Left hindlimb (tissue), 1 donor: ENCODE measurements at regions not wholly inside any gene's neighbourhood (a gene's known extent, or its start where the extent isn't known, plus 50 kb on each side); places are given as distances from the start of the nearest gene placed in this dataset.

Source experiments
- DNase-seq: peaks from one replicate; pipeline ENCODE4 v3.0.0-alpha.2; 2018

- no peak for DNase-seq
Observed at GRCh38 chr13:94968757-94969086, 256.4 kb upstream of the SOX21 start.

GRCh38 chr13:94968040-94968756 is 255.9 kb upstream of the SOX21 start:
- DNase-seq = peak; percentile 35

GRCh38 chr13:94967183-94968039 is 255.1 kb upstream of the SOX21 start:
- peak; percentile 35 for DNase-seq

GRCh38 chr13:94966422-94966955 is 254.1 kb upstream of the SOX21 start:
- DNase-seq = no peak

GRCh38 chr13:94959626-94960025 is 247.3 kb upstream of the SOX21 start:
- no peak for DNase-seq

- DNase-seq = no peak
Observed at GRCh38 chr13:94956417-94957110, 244.2 kb upstream of the SOX21 start.

GRCh38 chr13:94952787-94953186 is 240.4 kb upstream of the SOX21 start:
- no peak for DNase-seq

GRCh38 chr13:94950303-94950702 is 238.0 kb upstream of the SOX21 start:
- DNase-seq = no peak

- DNase-seq = no peak
Observed at GRCh38 chr13:94947965-94948371, 235.6 kb upstream of the SOX21 start.

GRCh38 chr13:94947392-94947791 is 235.0 kb upstream of the SOX21 start:
- no peak for DNase-seq

- no peak for DNase-seq
Observed at GRCh38 chr13:94946039-94946438, 233.7 kb upstream of the SOX21 start.

- DNase-seq = no peak
Observed at GRCh38 chr13:94938124-94938523, 225.8 kb upstream of the SOX21 start.

- DNase-seq = no peak
Observed at GRCh38 chr13:94936633-94937032, 224.3 kb upstream of the SOX21 start.

GRCh38 chr13:94933936-94934335 is 221.6 kb upstream of the SOX21 start:
- no peak for DNase-seq

- DNase-seq = no peak
Observed at GRCh38 chr13:94933230-94933751, 220.9 kb upstream of the SOX21 start.

GRCh38 chr13:94928127-94928775 is 215.9 kb upstream of the SOX21 start:
- no peak for DNase-seq

- DNase-seq = no peak
Observed at GRCh38 chr13:94925263-94925662, 212.9 kb upstream of the SOX21 start.

- no peak for DNase-seq
Observed at GRCh38 chr13:94921181-94921580, 208.8 kb upstream of the SOX21 start.

GRCh38 chr13:94920578-94920977 is 208.2 kb upstream of the SOX21 start:
- no peak for DNase-seq

GRCh38 chr13:94917824-94918223 is 205.5 kb upstream of the SOX21 start:
- DNase-seq = no peak

GRCh38 chr13:94914895-94915294 is 202.6 kb upstream of the SOX21 start:
- no peak for DNase-seq

GRCh38 chr13:94906605-94907004 is 194.3 kb upstream of the SOX21 start:
- no peak for DNase-seq
